HEK293T (cell line): ENCODE measurements at regions not wholly inside any gene's neighbourhood (a gene's known extent, or its start where the extent isn't known, plus 50 kb on each side); places are given as distances from the start of the nearest gene placed in this dataset.

Experiments
- BHLHE40 ChIP-seq: fragments of 450-650 bp; IDR thresholded peaks from 2 replicates; pipeline ENCODE4 v1.6.1; 2016; ENCODE audit warnings: mild to moderate bottlenecking, moderate library complexity, borderline replicate concordance
- FOXM1 ChIP-seq: fragments of 450-650 bp; IDR thresholded peaks from 2 replicates; pipeline ENCODE4 v1.6.1; 2017; ENCODE audit warnings: mild to moderate bottlenecking, borderline replicate concordance
- NFRKB ChIP-seq: fragments of 450-650 bp; IDR thresholded peaks from 2 replicates; pipeline ENCODE4 v1.6.1; 2016; ENCODE audit warnings: mild to moderate bottlenecking, moderate library complexity
- ZNF384 ChIP-seq: fragments of 450-650 bp; IDR thresholded peaks from 2 replicates; pipeline ENCODE4 v1.6.1; 2016

DNA sequence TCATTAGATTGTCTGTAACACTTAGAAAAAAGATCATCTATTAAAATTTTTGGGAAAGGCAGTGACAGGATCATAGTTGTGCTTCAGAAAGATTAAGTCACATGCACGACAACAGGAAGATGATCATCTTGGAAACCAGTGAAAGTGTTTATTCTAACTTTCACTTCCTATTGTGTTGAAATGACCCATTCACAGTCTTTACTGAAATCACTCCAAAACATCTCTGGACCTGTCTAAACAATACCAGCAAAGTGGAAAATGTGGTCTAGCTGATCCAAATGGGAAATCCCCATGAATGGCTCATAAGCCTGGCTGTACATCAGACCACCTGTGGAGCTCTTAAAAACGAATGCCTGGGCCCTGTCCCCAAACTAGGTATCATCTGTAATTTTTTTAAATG lies 111.1 kb upstream of the ETV3 start:
- TF ChIP-seq BHLHE40 (no peak), FOXM1 (no peak), ZNF384 (no peak), NFRKB (no peak)
